HG03108 (cell line): ENCODE measurements at regions not wholly inside any gene's neighbourhood (a gene's known extent, or its start where the extent isn't known, plus 50 kb on each side); places are given as distances from the start of the nearest gene placed in this dataset.
A peak's percentile ranks its signal among the peaks of the same experiment; 100 is the strongest.
"Not testable (repeated sequence)": the region's sequence is repeated elsewhere in the genome, so short reads cannot be mapped to it uniquely, and the experiment has no call there.

Experiments used
- ATAC-seq: cut with Tn5 transposase; IDR thresholded peaks from one replicate; pipeline ENCODE4 v1.9.1; 2021; ENCODE audit warnings: moderate library complexity; ENCODE audit not compliant: unreplicated experiment

DNA sequence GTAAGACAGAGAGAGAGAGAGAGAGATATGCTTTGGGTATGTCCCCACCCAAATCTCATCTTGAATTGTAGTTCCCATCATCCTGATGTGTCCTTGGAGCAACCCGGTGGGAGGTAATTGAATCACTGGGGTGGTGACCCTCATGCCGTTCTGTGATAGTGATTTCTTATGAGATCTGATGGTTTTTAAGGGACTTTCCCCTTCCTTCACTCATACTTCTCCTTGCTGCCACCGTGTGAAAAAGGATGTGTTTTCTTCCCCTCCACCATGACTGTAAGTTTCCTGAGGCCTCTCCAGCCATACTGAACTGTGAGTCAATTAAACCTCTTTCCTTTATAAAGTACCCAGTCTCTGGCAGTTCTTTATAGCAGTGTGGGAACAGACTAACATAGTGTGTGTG lies 60.3 kb downstream of the EOMES start:
- ATAC-seq, result no peak

GRCh38 chr3:27659279-27660021 lies 62.7 kb downstream of the EOMES start:
- peak; percentile 70 for ATAC-seq

DNA sequence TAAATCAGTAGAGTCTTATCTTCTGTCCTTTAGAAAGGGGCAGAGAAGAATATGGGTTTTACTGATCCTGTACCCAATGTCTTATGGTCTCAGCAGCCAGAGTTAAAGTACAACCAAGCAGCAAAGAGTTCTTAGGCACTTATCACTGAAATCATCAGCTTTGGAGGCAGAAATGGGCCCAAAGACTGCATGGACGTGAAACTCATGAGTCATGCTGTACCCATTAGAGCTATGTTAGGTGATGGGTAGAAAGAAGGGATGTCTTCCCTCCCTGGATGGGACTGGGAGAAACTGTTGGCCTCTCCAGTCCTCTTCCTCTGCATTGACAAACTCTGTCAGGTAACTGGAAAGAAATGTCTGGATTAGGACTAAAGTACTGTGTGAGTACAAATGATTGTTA lies 63.4 kb downstream of the EOMES start:
- ATAC-seq, result no peak

- no peak for ATAC-seq
Measured at GRCh38 chr3:27657871-27658270, 64.3 kb downstream of the EOMES start.

DNA sequence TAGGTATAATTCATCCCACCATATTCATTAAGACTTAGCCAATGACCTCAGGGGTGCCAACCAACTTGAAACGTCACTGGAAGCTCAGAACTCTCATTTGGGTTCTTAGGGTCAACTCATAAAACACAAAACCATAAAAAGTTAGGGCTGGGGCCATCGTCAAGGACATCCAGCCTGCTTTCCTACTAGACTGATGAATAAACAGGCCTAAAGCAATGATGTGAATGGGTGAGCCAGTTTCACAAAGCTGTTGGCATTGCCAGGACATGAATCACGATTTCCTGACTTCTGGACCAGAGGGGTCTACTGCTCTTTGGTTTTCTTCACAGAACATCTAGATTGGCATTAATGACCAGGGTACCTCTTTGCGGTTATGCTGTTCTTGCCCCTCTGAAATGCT lies 64.7 kb downstream of the EOMES start:
- no peak for ATAC-seq

DNA sequence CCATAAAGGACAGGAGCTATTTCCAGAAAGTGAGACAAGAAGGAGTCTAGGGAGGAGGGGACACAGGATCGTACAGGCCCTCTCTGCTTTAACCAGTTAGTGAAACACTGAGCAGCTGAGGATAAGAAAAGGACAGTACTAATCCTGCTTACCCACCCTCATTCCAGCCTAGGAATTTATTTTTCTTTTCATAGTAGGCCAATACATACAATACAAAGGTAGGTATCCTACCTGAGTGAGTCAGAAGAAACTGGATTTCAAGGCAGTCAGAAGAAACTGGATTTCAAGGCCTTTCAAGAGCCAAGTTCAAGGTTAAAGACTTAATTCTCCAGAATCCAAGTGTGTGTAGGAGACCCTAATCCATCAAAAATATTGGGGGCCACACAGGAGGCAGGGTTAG lies 65.3 kb downstream of the EOMES start:
- ATAC-seq, result no peak

GRCh38 chr3:27655547-27655946 lies 66.6 kb downstream of the EOMES start:
- ATAC-seq, result no peak

DNA sequence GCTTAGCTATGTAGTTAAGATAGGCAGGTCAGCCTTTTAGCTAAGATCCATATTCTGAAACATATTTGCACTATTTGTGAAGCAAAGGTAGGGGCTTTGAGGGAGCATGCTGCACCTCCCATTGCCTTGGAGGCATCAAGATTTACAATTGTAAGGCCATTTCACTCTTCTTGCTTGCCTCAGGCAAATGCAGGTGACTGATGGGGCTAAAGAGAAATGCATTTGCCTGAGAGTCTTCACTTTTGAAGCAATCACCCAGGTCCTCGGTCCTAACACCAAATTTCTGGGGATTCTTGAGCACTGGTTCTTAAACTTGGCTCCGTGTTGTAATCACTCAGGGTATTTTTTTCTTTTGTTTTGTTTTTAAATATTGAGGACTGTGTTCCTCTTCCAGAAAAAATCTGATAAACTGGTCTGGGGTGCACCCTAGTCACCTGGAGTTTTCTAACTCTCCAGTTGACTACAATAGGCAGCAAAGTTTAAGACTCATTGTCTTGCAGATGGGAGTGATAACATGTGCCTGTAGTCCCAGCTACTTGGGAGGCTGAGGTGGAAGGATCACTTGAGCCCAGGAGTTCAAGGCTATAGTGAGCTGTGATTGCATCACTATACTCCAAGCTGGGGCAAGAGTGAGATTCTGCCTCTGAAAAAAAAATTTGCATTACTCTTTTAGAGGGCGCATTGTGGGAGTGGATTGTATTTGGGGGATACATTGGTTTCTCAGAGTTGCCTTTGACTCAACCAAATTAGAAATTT lies 68.1 kb downstream of the EOMES start:
- ATAC-seq, result no peak

DNA sequence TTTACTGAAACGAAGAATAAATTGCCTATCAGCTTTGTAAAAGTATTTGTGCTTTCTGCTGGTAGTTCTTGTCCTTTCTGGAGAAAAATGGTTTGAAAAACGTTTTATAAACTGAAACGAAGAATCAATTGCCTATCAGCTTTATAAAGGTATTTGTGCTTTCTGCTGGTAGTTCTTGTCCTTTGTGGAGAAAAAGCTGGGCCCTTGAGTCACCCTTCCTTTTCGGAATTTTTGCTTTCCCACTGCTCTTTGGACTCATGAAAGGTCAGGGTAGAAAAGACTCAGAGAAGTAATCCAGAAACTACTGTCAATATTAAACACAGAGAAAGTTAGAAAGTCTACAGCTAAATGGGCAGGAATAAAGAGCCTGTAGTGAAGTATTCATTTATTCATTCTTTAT lies 72.8 kb downstream of the EOMES start:
- ATAC-seq, result no peak

DNA sequence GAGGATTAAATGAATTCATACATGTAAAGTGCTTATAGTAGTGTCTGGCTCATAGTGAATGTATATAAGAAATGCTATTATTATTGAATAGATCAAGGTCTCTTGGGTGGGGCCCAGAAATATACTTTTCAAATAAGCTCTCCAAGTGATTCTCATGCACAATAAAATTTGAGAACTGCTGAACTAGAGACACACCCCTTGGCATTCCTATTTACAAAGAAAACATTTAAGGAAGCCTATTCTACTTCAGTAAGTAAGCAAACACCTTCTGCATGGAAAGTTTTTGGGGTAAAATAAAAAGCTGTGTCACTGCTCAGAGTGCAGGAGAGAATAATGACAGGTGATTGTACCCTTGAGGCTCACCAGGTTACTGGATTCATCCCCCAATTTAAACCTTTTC lies 75.2 kb downstream of the EOMES start:
- no peak for ATAC-seq

DNA sequence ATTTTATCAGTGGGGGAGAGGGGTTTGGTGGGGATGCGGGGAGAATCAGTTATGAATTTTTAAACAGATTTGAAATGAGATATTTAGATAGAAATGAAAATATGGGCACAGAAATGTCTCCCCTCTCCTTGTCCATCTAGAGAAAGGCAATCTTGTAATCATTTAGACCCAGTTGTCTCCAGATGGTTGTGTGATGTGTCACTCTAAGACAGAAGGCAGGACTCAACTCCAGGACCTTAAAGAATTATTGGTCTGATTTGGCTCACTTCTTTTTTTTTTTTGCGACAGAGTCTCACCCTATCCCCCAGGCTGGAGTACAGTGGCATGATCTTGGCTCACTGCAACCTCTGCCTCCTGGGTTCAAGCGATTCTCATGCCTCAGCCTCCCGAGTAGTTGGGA lies 77.2 kb downstream of the EOMES start:
- ATAC-seq, result no peak

DNA sequence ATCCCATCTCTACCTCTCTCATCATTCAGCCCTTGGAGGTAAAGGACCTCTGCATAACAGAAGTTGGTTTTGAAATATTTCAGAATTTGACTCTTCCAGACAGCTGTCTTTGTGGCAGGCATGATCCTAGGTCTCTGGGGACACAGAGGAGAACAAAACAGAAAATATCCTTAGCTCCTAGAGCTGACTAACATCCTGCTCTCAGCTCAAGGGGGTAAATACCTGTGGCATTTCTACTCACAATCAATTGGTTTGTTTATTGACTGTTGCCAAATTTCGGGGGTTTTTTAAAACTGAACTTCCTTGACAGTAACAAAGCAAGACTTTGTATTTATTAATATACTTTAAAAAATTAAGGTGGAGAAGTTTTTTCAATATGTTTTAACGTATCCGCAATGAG lies 78.8 kb downstream of the EOMES start:
- no peak for ATAC-seq

- ATAC-seq, result no peak
Measured at GRCh38 chr3:27642796-27643195, 79.3 kb downstream of the EOMES start.

- no peak for ATAC-seq
Measured at GRCh38 chr3:27641888-27642601, 80.1 kb downstream of the EOMES start.

DNA sequence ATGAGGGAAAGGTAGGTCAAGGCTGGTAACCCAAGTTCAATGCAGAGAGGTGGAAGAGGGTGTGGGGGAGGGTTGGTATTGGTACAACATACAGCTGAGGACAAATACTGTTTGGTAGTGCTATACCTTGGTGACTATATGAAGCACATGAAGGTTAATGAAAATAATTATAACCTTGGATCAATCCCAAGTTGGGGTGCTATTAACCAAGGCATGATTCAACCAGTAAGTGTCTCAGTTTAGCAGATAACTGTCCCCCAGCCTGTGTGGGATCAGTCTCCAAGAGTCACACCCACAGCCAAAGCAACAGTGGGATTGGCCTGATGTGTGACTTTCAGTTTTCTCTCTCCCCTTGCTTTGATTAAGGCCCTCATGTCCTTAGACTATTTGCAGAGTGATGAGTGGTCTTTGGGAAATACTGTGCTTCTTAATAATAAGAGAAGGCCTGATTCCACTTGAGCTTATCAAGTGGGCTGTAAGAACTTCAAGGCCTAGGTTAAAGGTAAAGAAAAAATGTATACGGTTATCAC lies 80.8 kb downstream of the EOMES start:
- no peak for ATAC-seq

GRCh38 chr3:27639271-27639670 lies 82.9 kb downstream of the EOMES start:
- no peak for ATAC-seq

- ATAC-seq, result no peak
Measured at GRCh38 chr3:27638594-27638993, 83.5 kb downstream of the EOMES start.

- ATAC-seq, result no peak
Measured at GRCh38 chr3:27637346-27637995, 84.7 kb downstream of the EOMES start.

- ATAC-seq, result not testable (repeated sequence)
Measured at GRCh38 chr3:27635006-27635405, 87.1 kb downstream of the EOMES start.

DNA sequence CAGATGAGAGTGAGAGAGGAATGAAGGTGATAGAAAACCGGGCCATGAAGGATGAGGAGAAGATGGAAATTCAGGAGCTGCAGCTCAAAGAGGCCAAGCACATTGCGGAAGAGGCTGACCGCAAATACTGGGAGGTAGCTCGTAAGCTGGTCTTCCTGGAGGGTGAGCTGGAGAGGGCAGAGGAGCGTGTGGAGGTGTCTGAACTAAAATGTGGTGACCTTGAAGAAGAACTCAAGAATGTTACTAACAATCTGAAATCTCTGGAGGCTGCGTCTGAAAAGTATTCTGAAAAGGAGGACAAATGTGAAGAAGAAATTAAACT lies 88.9 kb downstream of the EOMES start:
- peak; percentile 26 for ATAC-seq
